HG02884 (cell line): ENCODE measurements at regions not wholly inside any gene's neighbourhood (a gene's known extent, or its start where the extent isn't known, plus 50 kb on each side); places are given as distances from the start of the nearest gene placed in this dataset.

Source experiments
- ATAC-seq: cut with Tn5 transposase; IDR thresholded peaks from one replicate; pipeline ENCODE4 v1.9.1; 2021; ENCODE audit warnings: mild to moderate bottlenecking, moderate library complexity; ENCODE audit not compliant: unreplicated experiment

GRCh38 chr11:81899156-81899555 is 834.5 kb downstream of the FAM181B start:
- no peak for ATAC-seq

- ATAC-seq, result no peak
These were observed 836.0 kb downstream of the FAM181B start for GRCh38 chr11:81897639-81898038.

- no peak for ATAC-seq
These were observed 838.4 kb downstream of the FAM181B start for GRCh38 chr11:81895258-81895657.

GRCh38 chr11:81892770-81893635 is 840.7 kb downstream of the FAM181B start:
- ATAC-seq, result no peak

- no peak for ATAC-seq
These were observed 845.3 kb downstream of the FAM181B start for GRCh38 chr11:81888391-81888790.

- no peak for ATAC-seq
These were observed 846.0 kb downstream of the FAM181B start for GRCh38 chr11:81887671-81888070.

- no peak for ATAC-seq
These were observed 847.1 kb downstream of the FAM181B start for GRCh38 chr11:81886406-81887075.

- peak; percentile 22 for ATAC-seq
These were observed 859.0 kb downstream of the FAM181B start for GRCh38 chr11:81874635-81875034.

GRCh38 chr11:81870815-81871214 is 862.8 kb downstream of the FAM181B start:
- ATAC-seq, result no peak

- ATAC-seq, result peak; percentile 53
These were observed 863.6 kb downstream of the FAM181B start for GRCh38 chr11:81870066-81870412.

- peak; percentile 86 for ATAC-seq
These were observed 864.2 kb downstream of the FAM181B start for GRCh38 chr11:81869351-81870065.

GRCh38 chr11:81866896-81867295 is 866.8 kb downstream of the FAM181B start:
- ATAC-seq, result no peak

- no peak for ATAC-seq
These were observed 876.3 kb downstream of the FAM181B start for GRCh38 chr11:81857386-81857785.

GRCh38 chr11:81853791-81854190 is 879.9 kb downstream of the FAM181B start:
- ATAC-seq, result no peak

- ATAC-seq, result no peak
These were observed 880.8 kb downstream of the FAM181B start for GRCh38 chr11:81852896-81853295.

- no peak for ATAC-seq
These were observed 893.3 kb downstream of the FAM181B start for GRCh38 chr11:81840380-81840779.

- no peak for ATAC-seq
These were observed 893.7 kb downstream of the FAM181B start for GRCh38 chr11:81839976-81840375.

- ATAC-seq, result no peak
These were observed 894.6 kb downstream of the FAM181B start for GRCh38 chr11:81839016-81839415.

GRCh38 chr11:81829976-81830375 is 903.7 kb downstream of the FAM181B start:
- no peak for ATAC-seq

GRCh38 chr11:81825346-81825745 is 908.3 kb downstream of the FAM181B start:
- no peak for ATAC-seq

- no peak for ATAC-seq
These were observed 914.2 kb downstream of the FAM181B start for GRCh38 chr11:81819462-81819861.

- ATAC-seq, result no peak
These were observed 928.8 kb downstream of the FAM181B start for GRCh38 chr11:81804858-81805257.
